PC-3 (cell line): ENCODE measurements at regions not wholly inside any gene's neighbourhood (a gene's known extent, or its start where the extent isn't known, plus 50 kb on each side); places are given as distances from the start of the nearest gene placed in this dataset.

ENCODE experiments used
- ATAC-seq: fragments of 200-7000 bp; cut with Tn5 transposase; 2 replicates; pipeline ENCODE4 v1.9.1; 2020; ENCODE audit warnings: mild to moderate bottlenecking, moderate library complexity
- BruUV-seq: library from RNA; stranded (reverse); fragments of 400-500 nt; replicated peaks from 2 replicates; lab custom pipeline; 2021; lab: Mats Ljungman, UMichigan
- CTCF ChIA-PET: fragments of 300-600 bp; sonication (Branson Sonifier 250); formaldehyde crosslinking; loops from one replicate; lab custom pipeline; 2022; ENCODE audit warnings: antibody characterized with exemption; lab: Charles Lee
- POLR2A ChIA-PET: fragments of 300-600 bp; sonication (Branson Sonifier 250); formaldehyde crosslinking; loops from one replicate; lab custom pipeline; 2022; ENCODE audit warnings: antibody characterized with exemption; ENCODE audit not compliant: unreplicated experiment; lab: Charles Lee
- DNase-seq: peaks from one replicate; pipeline ENCODE4 v3.0.0-alpha.2; 2015
- H2AFZ ChIP-seq: fragments of 300-600 bp; sonication (generic); 2 replicates; pipeline ENCODE4 v1.6.0; 2016; ENCODE audit warnings: antibody characterized with exemption, low read length
- H3F3A ChIP-seq: fragments of 300-600 bp; sonication (generic); one replicate; pipeline ENCODE4 v1.6.0; 2017; ENCODE audit warnings: antibody characterized with exemption, low read length, control low read depth, mild to moderate bottlenecking; ENCODE audit not compliant: unreplicated experiment
- H3K27ac ChIP-seq: fragments of 300-600 bp; sonication (generic); 2 replicates; pipeline ENCODE4 v1.5.1; 2016; ENCODE audit warnings: mild to moderate bottlenecking, low read length
- H3K27me3 ChIP-seq: fragments of 300-600 bp; sonication (generic); 2 replicates; pipeline ENCODE4 v1.6.1; 2016; ENCODE audit warnings: low read length, mixed read lengths
- H3K36me3 ChIP-seq: fragments of 300-600 bp; sonication (generic); 2 replicates; pipeline ENCODE4 v1.6.1; 2016; ENCODE audit warnings: low read depth, mixed run types, low read length, mixed read lengths
- H3K4me1 ChIP-seq: fragments of 300-600 bp; sonication (generic); 2 replicates; pipeline ENCODE4 v1.5.1; 2016; ENCODE audit warnings: low read length; ENCODE audit not compliant: insufficient read depth
- H3K4me2 ChIP-seq: fragments of 300-600 bp; sonication (generic); 2 replicates; pipeline ENCODE4 v1.6.0; 2016; ENCODE audit warnings: low read length
- H3K4me3 ChIP-seq: fragments of 300-600 bp; sonication (generic); 2 replicates; pipeline ENCODE4 v1.5.1; 2016; ENCODE audit warnings: mild to moderate bottlenecking, low read length, mixed read lengths
- H3K79me2 ChIP-seq: fragments of 300-600 bp; sonication (generic); 2 replicates; pipeline ENCODE4 v1.6.1; 2017; ENCODE audit warnings: low read length, mixed read lengths
- H3K9ac ChIP-seq: fragments of 300-600 bp; sonication (generic); 2 replicates; pipeline ENCODE4 v1.6.0; 2016; ENCODE audit warnings: mild to moderate bottlenecking, low read length
- H3K9me2 ChIP-seq: fragments of 300-600 bp; sonication (generic); replicated peaks from 2 replicates; pipeline ENCODE4 v1.6.1; 2016; ENCODE audit warnings: mixed run types, low read length, mixed read lengths
- H3K9me3 ChIP-seq: fragments of 300-600 bp; sonication (generic); 2 replicates; pipeline ENCODE4 v1.6.1; 2016; ENCODE audit warnings: low read length, mixed read lengths
- H4K20me1 ChIP-seq: fragments of 300-600 bp; sonication (generic); 2 replicates; pipeline ENCODE4 v1.6.1; 2016; ENCODE audit warnings: low read length, mixed read lengths
- CTCF ChIP-seq: fragments of 300-600 bp; sonication (generic); conservative IDR thresholded peaks from 2 replicates; pipeline ENCODE4 v1.5.1; 2017; ENCODE audit warnings: antibody characterized with exemption, low read depth, mild to moderate bottlenecking, low read length
- EZH2 ChIP-seq: fragments of 300-600 bp; sonication (generic); IDR thresholded peaks from one replicate; pipeline ENCODE4 v1.6.1; 2017; ENCODE audit warnings: antibody characterized with exemption, mild to moderate bottlenecking, low read length; ENCODE audit not compliant: unreplicated experiment
- EZH2phosphoT487 ChIP-seq: fragments of 300-600 bp; sonication (generic); IDR thresholded peaks from 2 replicates; pipeline ENCODE4 v1.6.1; 2018; ENCODE audit warnings: mild to moderate bottlenecking, antibody characterized with exemption, low read length, borderline replicate concordance
- intact Hi-C: fragments of 100-400 bp; cut with micrococcal nuclease; formaldehyde crosslinking; loops from 2 replicates; pipeline ENCODE4 v1.9.0; 2023

- Histone ChIP-seq H3K9me2 (no peaks in the 10 kb centered on the region), H3K27ac (no peak overlapping the region), H4K20me1 (no peaks in the 10 kb centered on the region), H2AFZ (no peak overlapping the region), H3F3A (no peaks in the 10 kb centered on the region), H3K79me2 (no peaks in the 10 kb centered on the region), H3K27me3 (no peaks in the 10 kb centered on the region), H3K36me3 (no peaks in the 10 kb centered on the region), H3K4me3 (0 out of 2 replicates have a peak overlapping the region, but pooled peaks have one; percentile 18), H3K9me3 (no peaks in the 10 kb centered on the region), H3K4me1 (no peaks in the 10 kb centered on the region), H3K9ac (no peak overlapping the region), H3K4me2 (peak overlapping the region; percentile 51; the same call in 1 of the 2 replicates)
- no TSS peak for BruUV-seq
- CTCF ChIA-PET: no interaction called here
- intact Hi-C loops: no loop called here
- ATAC-seq (peak; percentile 91), DNase-seq (peak; percentile 33)
- TF ChIP-seq CTCF: no peak
- TF ChIP-seq EZH2phosphoT487: no peak
- TF ChIP-seq EZH2: no peak
- POLR2A ChIA-PET: no interaction called here
Observed at GRCh38 chr13:63107179-63107943, 1691.7 kb upstream of the PCDH20 start.

GRCh38 chr13:63094717-63095116, 1679.1 kb upstream of the PCDH20 start:
- no peak overlapping the region for H3K27ac ChIP-seq
- no peak overlapping the region for H3K4me3 ChIP-seq
- no peaks in the 10 kb centered on the region for H3K36me3 ChIP-seq
- no peaks in the 10 kb centered on the region for H3K9me3 ChIP-seq
- DNase-seq: no peak
- no TSS peak for BruUV-seq
- no peaks in the 10 kb centered on the region for H3K9me2 ChIP-seq
- no peak overlapping the region for H2AFZ ChIP-seq
- no peaks in the 10 kb centered on the region for H3K27me3 ChIP-seq
- H4K20me1 ChIP-seq: no peaks in the 10 kb centered on the region
- H3K4me2 ChIP-seq: no peak overlapping the region
- intact Hi-C loops: no loop called here
- ChIA-PET POLR2A (no interaction called here), CTCF (no interaction called here)
- TF ChIP-seq CTCF (no peak), EZH2 (no peak), EZH2phosphoT487 (no peak)
- no peak for ATAC-seq
- H3K79me2 ChIP-seq: no peaks in the 10 kb centered on the region
- no peak overlapping the region for H3K9ac ChIP-seq
- H3F3A ChIP-seq: no peaks in the 10 kb centered on the region
- H3K4me1 ChIP-seq: no peaks in the 10 kb centered on the region

GRCh38 chr13:63093907-63094469, 1678.3 kb upstream of the PCDH20 start:
- Histone ChIP-seq H3K9me3 (no peaks in the 10 kb centered on the region), H3K4me3 (no peak overlapping the region), H3K9ac (no peak overlapping the region), H3K4me2 (no peak overlapping the region), H3K9me2 (no peaks in the 10 kb centered on the region), H3K79me2 (no peaks in the 10 kb centered on the region), H3K4me1 (no peaks in the 10 kb centered on the region), H3K36me3 (no peaks in the 10 kb centered on the region), H3K27me3 (no peaks in the 10 kb centered on the region), H2AFZ (no peak overlapping the region), H4K20me1 (no peaks in the 10 kb centered on the region), H3K27ac (no peak overlapping the region), H3F3A (no peaks in the 10 kb centered on the region)
- intact Hi-C loops: no loop called here
- ChIA-PET POLR2A (no interaction called here), CTCF (no interaction called here)
- DNase-seq: no peak
- no TSS peak for BruUV-seq
- TF ChIP-seq CTCF (no peak), EZH2 (no peak), EZH2phosphoT487 (no peak)
- ATAC-seq: no peak
